Stimulated activated naive CD8-positive, alpha-beta T cell treated with anti-CD3 and anti-CD28 coated beads, Interleukin-15, Interleukin-2, amounts not matched to agents 100 U/mL and 50 U/mL, for 24 hours (primary cell): ENCODE measurements at regions not wholly inside any gene's neighbourhood (a gene's known extent, or its start where the extent isn't known, plus 50 kb on each side); places are given as distances from the start of the nearest gene placed in this dataset.

Experiments
- ATAC-seq: fragments of 150-1000 bp; cut with Tn5 transposase; one replicate; pipeline ENCODE4 v1.10.0; 2021
- DNase-seq: peaks from one replicate; pipeline ENCODE4 v3.0.0; 2021

DNA sequence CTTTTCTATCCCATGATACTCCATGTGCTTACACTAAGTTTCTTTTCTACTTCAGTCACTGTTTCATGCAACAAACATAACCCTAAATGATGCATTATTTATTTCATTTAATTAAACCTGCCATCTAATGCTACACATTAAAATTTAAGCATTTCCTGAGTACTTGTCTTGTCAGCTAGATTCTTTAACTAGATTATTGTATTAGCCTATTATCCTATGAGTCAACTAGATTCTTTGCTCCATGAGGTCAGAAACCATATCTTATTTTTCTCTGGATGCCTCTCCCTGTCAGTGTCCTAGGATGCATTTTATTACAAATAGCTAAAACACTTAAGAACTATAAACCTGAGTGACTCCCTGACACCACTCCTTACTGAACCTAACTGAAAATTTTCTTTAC, 652.4 kb downstream of the SLC4A3 start:
- no peak for ATAC-seq

DNA sequence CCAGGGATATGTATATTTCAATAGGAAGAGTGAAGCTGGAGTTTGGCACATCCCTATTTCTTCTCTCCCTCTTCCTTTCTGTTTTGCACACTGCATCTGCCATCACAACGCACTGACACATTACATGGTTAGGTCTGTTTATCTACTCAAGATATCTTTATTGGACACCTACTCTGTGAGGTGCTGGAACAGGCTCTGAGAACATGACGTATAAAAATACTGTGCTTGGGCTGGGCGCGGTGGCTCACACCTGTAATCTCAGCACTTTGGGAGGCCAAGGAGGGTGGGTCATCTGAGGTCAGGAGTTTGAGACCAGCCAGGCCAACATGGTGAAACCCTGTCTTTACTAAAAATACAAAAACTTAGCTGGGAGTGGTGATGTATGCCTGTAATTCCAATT, 653.3 kb downstream of the SLC4A3 start:
- DNase-seq, result no peak
- no peak for ATAC-seq

More for the DNA sequence above, 652.4 kb downstream of the SLC4A3 start:
- no peak for DNase-seq

DNA sequence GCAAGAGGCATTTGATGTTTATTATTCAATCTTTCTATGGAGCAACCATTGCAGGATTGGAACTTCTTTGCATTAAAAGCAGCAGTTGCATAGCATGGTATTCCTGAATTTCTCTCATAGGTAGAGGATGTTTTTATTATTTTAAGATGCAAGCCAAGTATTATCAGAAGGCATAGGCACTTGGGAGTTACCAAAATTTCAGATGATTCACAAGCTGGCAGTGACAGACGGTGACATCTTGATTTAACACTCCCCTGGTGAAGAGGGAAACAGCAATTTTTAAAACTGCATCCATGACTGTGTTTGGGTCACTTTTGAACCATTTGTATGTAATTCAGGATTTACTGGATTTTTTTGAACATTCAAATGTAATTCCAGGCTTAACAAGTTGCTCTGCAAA, 654.3 kb downstream of the SLC4A3 start:
- DNase-seq (no peak), ATAC-seq (no peak)

DNA sequence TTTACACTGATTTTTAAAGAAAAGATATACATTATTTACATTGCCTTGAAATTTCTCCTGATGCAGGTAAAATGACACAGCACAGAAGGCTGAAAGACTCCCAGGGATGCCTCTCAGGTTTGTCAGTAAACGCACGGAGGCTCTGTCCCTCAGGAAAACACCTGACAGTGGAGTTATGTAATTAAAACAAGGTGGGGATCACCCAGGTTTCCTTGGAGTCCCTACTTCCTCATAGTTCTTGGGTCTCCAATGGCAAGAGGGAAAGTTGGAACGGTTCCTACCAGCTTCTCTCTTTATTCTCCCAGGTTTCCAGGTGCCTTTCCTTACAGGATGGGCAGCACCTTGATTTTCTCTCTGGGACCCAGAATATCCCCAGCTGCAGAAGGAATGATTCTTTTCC, 654.8 kb downstream of the SLC4A3 start:
- ATAC-seq, result no peak
- no peak for DNase-seq

DNA sequence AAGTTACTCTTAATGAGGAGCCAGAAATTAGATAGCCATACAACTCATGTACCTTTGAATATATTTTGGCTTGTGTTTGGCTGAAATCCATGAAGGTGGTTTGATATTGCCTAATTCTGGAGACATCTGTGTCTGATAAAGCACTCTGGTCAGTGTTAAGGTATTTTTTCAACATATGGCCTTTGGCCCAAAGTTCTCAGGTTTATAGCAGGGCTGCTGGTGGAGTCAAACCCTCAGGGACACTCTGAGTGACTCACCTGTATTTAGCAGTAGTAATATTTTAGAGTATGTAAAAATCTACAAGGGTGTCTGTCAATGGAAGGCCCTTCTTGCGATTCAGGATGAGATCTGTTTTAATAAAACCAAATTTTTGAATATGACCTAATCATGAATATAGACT, 666.5 kb downstream of the SLC4A3 start:
- ATAC-seq, result no peak
- DNase-seq, result no peak

DNA sequence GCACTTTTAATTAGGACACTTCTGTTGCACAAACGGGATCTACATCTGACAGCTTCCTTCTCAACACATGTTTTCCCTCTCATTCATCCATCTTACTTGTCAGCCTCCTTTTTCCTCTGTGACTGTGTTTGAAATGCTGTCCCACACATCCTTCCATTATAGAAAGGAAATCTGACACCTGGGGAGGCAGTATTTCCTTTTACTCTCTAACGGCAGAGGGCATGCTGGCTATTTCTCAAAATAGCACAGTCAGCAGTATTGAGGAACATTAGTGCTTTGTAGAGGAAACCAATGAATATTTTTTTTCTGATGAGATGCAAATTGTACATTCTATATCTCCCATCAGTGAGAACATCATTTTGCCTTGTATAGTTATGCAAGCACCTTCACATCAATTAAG, 668.7 kb downstream of the SLC4A3 start:
- DNase-seq, result no peak
- no peak for ATAC-seq

DNA sequence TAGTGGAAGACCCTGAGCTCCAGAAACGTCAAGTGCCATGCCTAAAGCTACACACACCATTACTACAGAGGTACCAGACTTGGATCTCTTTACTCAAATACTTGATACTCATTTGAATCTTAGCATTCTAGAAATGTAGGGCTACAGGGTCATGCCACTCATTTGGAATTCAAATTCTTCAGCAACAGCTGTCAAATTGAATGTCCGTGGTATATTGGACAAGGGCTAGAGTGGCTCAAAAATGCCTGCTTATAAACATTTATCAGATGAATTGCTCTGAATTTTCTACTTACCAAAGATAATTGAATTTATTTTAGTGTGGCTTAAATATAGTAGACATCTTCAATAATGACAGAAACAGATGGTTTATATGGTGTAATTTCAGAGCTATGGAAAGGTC, 669.7 kb downstream of the SLC4A3 start:
- ATAC-seq (no peak), DNase-seq (no peak)

DNA sequence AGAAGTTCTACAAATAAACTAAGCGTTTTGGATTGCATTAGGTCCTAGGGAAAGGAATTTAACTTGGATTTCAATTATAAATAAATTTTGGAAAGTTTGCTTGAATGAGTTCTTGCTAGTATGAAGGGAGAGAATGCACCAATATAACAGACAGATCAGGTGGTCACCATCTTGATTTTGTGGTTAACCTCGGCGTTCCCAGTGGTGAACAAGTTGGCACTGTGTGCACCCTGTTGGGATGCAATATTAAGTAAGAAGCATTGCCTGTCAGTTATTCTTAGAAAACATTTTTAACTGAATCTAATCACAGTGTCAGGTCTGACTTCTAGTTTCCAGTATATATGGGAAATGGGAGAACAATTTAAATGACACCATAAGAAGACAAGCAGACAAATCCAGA, 673.4 kb downstream of the SLC4A3 start:
- ATAC-seq, result no peak
- DNase-seq, result no peak

DNA sequence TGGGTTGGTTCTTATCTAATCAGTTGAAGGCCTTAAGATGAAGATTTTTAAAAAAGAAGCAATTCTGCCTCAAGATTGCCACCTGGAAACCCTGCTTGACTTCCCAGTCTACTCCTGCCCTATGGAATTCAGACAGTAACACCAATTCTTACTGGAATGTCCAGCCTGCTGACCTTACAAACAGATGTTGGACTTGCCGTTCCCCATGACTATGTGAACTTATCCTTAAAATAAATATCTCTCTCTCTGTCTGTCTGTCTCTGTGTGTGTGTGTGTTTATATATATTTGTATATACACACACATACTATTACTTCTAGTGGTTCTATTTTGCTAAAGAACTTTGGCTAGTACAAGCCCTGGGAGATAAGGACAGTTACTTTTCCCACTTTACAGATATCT, 675.3 kb downstream of the SLC4A3 start:
- no peak for ATAC-seq
- DNase-seq, result no peak

DNA sequence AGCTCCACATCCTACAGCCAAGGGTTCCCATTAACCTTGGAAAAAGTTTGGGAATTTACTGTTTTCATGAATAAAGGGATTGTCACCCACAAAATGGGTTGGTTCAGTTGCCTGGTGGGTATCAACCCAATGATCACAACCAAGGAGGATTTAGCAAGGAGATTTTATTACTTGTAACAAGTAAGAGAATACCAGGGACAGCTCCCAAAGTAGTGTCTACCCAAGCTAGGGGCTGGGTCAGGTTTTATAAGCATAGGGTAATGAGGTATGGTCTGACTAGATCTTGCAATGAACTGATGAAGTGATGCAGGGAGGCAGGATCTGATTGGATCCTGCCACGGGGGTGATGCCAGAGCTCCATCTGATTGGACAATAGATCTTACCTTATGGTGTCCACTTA, 681.8 kb downstream of the SLC4A3 start:
- no peak for DNase-seq
- ATAC-seq, result no peak

DNA sequence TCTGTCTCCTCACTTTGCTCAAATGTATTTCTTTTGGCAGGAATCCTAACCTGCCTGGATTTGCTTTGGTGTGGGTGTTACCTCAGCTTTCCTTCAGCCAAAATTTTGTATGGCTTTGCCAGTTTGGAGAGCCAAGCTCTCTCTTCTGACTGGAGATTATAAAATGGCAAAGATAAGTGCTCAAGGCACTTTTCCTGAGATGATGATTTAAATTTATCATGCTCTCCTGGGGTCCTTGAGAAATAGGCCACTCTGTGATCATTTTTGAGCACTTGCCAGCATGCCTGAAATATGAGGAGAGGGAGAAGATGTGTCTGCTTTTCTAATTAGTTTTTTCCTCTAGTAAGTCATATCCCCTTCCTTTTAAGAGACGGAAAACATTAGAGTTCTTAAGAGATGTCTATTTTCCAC, 683.0 kb downstream of the SLC4A3 start:
- DNase-seq, result no peak
- ATAC-seq, result no peak

DNA sequence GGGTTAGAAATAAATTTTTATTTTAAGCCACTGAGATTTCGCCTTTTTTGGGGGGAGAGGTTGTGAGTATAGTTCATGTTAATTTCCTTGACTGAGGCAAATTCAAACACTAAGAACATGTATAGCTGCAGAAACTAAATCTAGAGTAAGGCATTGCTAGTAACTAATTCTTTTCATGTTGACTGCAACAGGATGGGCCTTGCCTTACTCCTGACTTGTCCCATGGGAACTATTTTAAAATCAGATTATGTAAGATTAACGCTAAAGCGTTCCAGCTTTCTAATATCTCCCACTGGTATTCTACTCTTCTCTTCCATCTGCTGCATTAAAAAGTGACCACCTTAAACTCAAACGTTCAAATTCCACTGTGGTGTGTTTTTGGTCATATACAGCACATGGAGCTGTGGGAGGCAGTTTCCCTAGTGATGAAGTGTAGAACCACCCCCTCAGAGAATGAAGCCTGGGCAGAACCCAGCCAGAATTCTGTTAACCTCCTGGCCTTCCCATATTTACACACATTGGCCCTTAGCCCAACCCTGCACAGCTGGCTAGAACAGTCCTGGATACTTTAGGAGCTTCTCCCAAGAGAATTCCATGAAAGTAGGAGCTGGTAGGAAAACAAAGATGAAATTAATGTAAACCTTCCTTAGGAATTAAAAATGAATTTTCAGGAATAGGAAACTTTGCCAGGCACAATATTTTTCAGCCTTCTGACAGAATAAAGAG, 687.8 kb downstream of the SLC4A3 start:
- ATAC-seq (no peak), DNase-seq (no peak)

DNA sequence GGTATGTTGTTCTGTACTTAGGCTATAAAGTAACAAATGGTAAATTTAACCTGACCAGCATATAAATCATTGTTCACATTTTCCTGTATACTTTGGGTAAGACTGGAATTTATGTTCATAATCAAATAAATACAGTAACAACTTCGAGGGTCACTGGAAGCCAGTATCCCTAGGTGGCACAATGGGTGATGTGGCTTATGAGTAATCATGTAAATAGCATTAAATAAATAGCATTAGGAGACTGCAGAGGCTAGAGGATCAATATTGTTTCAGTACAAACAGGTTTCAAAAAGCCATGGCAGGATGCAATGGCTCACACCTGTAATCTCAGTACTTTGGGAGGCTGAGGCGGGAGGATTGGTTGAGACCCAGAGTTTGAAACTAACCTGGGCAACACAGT, 690.6 kb downstream of the SLC4A3 start:
- DNase-seq (no peak), ATAC-seq (no peak)

DNA sequence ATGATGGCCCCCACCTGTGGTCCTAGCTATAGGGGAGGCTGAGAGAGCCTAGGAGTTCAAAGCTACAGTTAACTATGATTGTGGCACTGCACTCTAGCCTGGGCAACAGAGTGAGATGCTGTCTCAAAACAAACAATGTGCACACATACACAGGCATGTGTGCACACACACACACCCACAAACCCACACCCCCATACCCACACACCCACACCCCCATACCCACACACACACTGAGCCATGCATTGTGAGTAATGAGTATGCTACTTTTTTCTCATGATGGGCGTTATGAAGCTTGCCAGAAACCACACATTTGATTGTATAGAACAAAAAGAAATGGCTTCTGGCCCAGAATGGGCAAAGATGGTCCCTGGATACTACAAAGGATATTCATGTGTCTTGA, 691.1 kb downstream of the SLC4A3 start:
- DNase-seq (no peak), ATAC-seq (no peak)

DNA sequence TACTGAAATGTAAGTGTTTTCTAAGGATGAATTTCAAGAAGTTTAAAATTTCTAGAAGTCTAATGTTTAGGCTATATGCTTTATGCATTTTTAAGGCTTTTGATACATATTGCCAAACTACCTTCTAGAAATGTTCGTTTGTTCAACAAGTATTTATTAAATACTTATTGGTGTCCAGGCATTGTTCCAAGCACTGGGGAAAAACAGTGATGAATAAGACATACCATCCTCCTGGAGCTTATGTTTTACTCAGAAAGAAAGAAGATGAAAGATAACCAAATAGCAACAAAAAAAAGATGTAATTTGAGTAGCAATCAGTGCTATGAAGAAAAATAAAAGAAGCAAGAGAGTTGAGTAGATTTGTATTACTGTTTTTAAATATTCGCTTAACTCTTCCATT, 692.9 kb downstream of the SLC4A3 start:
- ATAC-seq (no peak), DNase-seq (no peak)

DNA sequence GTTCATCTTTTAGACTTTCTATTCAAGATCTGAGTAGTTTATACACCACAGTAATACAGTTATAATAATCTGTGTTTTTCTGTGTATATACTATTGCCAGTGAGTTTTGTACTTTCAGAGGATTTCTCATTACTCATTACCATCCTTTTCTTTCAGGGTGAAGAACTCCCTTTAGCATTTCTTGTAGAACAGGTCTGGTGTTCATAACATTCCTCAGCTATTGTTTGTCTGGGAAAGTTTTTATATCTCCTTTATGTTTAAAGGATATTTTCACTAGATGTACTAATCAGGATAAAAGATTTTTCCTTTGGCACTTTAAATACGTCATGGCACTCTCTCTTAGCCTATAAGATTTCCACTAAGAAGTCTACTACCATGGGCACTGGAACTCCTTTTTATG, 705.5 kb downstream of the SLC4A3 start:
- DNase-seq, result no peak
- no peak for ATAC-seq

DNA sequence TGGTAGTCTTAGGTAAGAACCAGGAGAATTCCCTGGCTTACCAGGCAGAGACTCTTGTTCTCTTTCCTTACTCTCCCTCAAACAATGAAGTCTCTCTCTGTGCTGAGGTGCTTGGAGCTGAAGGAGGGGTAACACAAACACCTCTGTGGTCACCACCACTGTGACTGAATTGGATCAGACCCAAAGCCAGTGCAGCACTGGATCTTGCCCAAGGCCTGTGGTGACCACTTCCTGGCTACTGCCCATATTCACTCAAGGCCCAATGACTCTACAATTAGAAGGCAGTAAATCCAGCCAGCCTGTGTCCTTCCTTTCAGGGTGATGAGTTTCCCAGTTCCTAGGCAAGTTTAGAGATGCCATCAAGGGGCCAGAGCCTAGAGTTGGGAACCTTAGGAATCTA, 706.8 kb downstream of the SLC4A3 start:
- ATAC-seq (no peak), DNase-seq (no peak)

DNA sequence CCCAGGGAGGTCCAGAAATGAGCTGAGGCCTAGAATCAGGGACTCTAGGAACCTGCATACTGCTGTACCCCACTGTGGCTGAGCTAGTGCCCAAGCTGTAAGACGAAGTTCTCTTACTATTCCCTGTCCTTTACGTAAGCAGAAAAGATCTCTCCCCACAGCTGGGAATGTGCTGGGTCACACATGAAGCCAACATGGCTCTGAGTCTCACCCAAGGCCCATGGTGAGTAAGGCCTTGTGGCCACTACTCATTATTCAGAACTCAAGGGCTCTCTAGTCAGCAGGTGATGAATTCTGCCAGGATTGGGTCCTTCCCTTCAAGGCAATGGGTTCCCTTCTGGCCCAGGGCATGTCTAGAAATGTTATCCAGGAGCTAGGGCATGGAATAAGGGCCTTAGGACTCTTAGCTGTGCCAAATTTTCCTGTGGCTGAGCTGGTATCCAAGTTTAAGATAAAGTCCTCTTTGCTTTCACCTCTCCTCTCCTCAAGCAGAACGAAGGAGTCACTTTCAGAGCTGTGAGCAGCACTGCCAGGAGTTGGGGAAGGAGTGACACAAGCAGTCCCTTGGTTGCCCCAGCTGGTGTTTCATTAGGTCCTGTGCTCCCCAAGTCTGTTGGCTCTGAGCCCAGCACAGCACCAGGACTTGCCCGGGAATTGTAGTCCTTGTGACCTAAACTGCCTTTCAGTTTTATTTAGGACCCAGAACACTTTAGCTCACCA, 707.6 kb downstream of the SLC4A3 start:
- DNase-seq, result no peak

DNA sequence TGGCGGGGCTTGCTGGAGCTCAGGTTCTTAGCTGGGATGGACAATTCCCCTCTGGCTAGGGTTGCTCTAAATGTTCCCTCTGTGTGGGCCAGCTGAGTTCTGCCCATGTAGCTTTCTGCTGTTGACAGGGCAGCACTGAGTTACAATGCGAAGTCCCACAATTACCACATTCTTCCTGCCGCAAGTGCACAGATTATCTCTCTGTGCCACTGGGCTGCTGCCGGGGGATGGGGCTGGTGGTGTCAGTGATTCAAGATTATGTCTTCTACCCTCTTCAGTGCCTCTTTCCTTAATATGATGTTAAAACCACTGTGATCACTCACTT, 708.1 kb downstream of the SLC4A3 start:
- DNase-seq, result no peak
- no peak for ATAC-seq

More for the DNA sequence above, 707.6 kb downstream of the SLC4A3 start:
- no peak for ATAC-seq

DNA sequence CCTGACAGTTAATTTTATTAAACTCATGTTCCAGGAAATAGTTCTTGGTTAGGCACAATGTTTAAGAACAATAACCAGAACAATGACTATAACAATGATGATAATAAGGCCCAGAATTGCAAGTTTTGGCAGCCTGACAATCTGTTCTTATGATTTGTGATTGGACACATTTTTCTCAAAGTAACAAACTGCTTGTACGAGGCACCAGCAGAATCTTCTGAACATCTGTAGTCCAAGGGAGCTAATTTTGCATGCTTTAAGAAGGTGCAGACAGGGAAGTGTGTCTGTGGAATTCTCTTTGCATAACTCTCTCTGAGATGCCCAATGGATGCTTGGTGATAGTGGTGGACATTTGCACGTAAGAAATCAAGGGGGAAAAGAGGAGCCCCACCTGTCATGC, 709.3 kb downstream of the SLC4A3 start:
- DNase-seq (no peak), ATAC-seq (no peak)

DNA sequence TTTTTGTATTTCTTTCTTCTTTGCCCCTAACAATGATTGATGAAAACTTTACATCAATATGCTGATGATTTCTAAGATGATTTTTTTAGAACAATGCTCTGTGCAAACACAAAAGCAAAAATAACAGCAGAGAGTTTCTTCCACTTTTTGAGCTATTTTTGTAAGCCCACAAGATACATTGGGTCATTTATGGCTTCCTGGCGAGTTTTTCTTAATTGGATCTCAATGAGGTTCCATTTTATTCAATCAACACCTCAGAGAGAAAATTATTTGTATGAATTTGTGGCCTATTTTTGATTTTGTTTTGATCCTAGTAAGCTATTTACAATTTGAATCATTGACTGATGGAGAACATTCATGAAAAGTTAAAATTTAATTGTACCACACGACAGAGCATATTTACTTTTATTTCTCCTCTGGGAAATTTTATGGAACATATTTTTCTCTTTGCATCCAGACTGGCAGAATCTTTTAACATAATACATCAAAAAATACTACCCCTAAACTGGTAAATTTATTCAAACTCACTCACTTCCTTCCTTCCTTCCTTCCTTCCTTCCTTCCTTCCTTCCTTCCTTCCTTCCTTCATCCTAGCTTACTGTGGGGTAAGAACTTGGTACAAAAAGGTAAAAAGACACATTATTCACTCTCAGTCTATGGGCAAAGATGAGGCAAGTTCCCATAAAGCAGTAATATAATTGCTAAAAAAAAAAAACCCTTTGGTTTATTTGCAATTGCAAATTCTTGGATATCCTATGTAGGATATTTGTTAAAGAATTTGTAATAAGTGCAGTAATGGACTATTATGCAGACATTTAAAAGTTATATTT, 710.4 kb downstream of the SLC4A3 start:
- ATAC-seq (no peak), DNase-seq (no peak)

DNA sequence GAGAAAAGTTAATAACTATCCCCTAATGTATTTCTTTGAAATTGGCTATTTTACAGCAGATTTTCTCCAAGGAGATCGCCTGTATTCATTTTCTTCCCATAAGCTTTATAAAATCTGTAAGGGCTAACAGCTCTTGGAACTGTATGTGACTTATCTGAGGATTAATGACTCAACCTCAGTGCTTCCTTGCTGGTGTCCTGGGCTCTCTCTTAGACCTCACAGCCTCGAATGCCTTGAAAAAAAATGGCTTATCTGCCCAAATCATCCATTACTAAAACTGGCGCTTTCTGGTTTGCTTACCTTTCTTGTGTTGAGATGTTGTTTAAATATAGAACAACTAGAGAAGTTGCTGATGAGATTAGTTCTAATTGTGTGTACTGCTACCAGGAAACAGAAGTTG, 713.6 kb downstream of the SLC4A3 start:
- DNase-seq, result no peak
- no peak for ATAC-seq

DNA sequence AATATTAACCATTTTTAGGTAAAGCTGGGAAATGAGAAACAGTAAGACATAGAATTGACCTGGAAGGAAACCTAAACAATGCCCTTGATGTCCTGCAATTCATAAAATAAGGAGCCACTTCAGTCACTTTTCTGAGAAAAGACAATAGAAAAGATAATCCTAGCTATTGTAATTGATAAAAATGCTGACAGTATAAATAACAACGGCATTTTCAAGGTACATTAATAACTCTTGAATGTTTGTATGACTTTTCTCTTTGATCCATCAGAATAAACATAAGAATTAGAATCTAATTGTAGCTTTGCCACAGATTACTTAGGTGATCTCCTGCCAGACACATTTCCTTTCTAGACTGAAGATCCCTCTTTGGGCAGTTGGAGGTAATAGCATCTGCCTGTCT, 719.5 kb downstream of the SLC4A3 start:
- DNase-seq (no peak), ATAC-seq (no peak)
